GM18498 (cell line): ENCODE measurements at regions not wholly inside any gene's neighbourhood (a gene's known extent, or its start where the extent isn't known, plus 50 kb on each side); places are given as distances from the start of the nearest gene placed in this dataset.
A peak's percentile ranks its signal among the peaks of the same experiment; 100 is the strongest.

Experiments
- ATAC-seq: cut with Tn5 transposase; IDR thresholded peaks from one replicate; pipeline ENCODE4 v1.9.1; 2021; ENCODE audit warnings: mild to moderate bottlenecking, moderate library complexity; ENCODE audit not compliant: unreplicated experiment

- ATAC-seq: no peak
Measured at GRCh38 chr3:99240700-99241099, 339.2 kb upstream of the DCBLD2 start.

- ATAC-seq: no peak
Measured at GRCh38 chr3:99236576-99236975, 335.1 kb upstream of the DCBLD2 start.

GRCh38 chr3:99232696-99233095 is 331.2 kb upstream of the DCBLD2 start:
- no peak for ATAC-seq

GRCh38 chr3:99218468-99218867 is 317.0 kb upstream of the DCBLD2 start:
- ATAC-seq: no peak

- no peak for ATAC-seq
Measured at GRCh38 chr3:99212969-99213368, 311.5 kb upstream of the DCBLD2 start.

GRCh38 chr3:99211309-99211708 is 309.8 kb upstream of the DCBLD2 start:
- no peak for ATAC-seq

- no peak for ATAC-seq
Measured at GRCh38 chr3:99199021-99199420, 297.5 kb upstream of the DCBLD2 start.

- ATAC-seq: no peak
Measured at GRCh38 chr3:99191186-99191585, 289.7 kb upstream of the DCBLD2 start.

- ATAC-seq: no peak
Measured at GRCh38 chr3:99188936-99189335, 287.4 kb upstream of the DCBLD2 start.

- no peak for ATAC-seq
Measured at GRCh38 chr3:99186016-99186415, 284.5 kb upstream of the DCBLD2 start.

- ATAC-seq: no peak
Measured at GRCh38 chr3:99176169-99176964, 274.9 kb upstream of the DCBLD2 start.

GRCh38 chr3:99175276-99175812 is 273.8 kb upstream of the DCBLD2 start:
- no peak for ATAC-seq

- ATAC-seq: peak; percentile 65
Measured at GRCh38 chr3:99172736-99173657, 271.5 kb upstream of the DCBLD2 start.

- ATAC-seq: no peak
Measured at GRCh38 chr3:99171800-99172199, 270.3 kb upstream of the DCBLD2 start.

- no peak for ATAC-seq
Measured at GRCh38 chr3:99170867-99171517, 269.5 kb upstream of the DCBLD2 start.

- ATAC-seq: no peak
Measured at GRCh38 chr3:99167071-99167470, 265.6 kb upstream of the DCBLD2 start.

GRCh38 chr3:99163314-99163713 is 261.8 kb upstream of the DCBLD2 start:
- no peak for ATAC-seq

- no peak for ATAC-seq
Measured at GRCh38 chr3:99159220-99159762, 257.8 kb upstream of the DCBLD2 start.

GRCh38 chr3:99145031-99145430 is 243.5 kb upstream of the DCBLD2 start:
- ATAC-seq: no peak

- ATAC-seq: no peak
Measured at GRCh38 chr3:99143493-99143892, 242.0 kb upstream of the DCBLD2 start.

- ATAC-seq: no peak
Measured at GRCh38 chr3:99134986-99135385, 233.5 kb upstream of the DCBLD2 start.
